Fibroblast of skin of right biceps (primary cell): ENCODE measurements at regions not wholly inside any gene's neighbourhood (a gene's known extent, or its start where the extent isn't known, plus 50 kb on each side); places are given as distances from the start of the nearest gene placed in this dataset.

Source experiments
- DNase-seq: peaks from one replicate; pipeline ENCODE4 v3.0.0-alpha.2; 2013

- DNase-seq: no peak
Observed at GRCh38 chrX:142149919-142150318, 55.2 kb downstream of the MAGEC2 start.

GRCh38 chrX:142134533-142134932 lies 70.6 kb downstream of the MAGEC2 start:
- DNase-seq: no peak

- peak; percentile 0 for DNase-seq
Observed at GRCh38 chrX:142096253-142096652, 108.8 kb downstream of the MAGEC2 start.

- DNase-seq: peak; percentile 0
Observed at GRCh38 chrX:142095651-142096245, 109.3 kb downstream of the MAGEC2 start.

- peak; percentile 0 for DNase-seq
Observed at GRCh38 chrX:142089193-142089592, 115.9 kb downstream of the MAGEC2 start.

- no peak for DNase-seq
Observed at GRCh38 chrX:142084611-142085010, 120.5 kb downstream of the MAGEC2 start.

GRCh38 chrX:142076633-142077032 lies 128.5 kb downstream of the MAGEC2 start:
- DNase-seq: no peak

- DNase-seq: no peak
Observed at GRCh38 chrX:142068365-142068764, 136.7 kb downstream of the MAGEC2 start.

- DNase-seq: no peak
Observed at GRCh38 chrX:142060191-142060590, 144.9 kb downstream of the MAGEC2 start.

- no peak for DNase-seq
Observed at GRCh38 chrX:142054094-142054493, 150.4 kb downstream of the MAGEC1 start.

GRCh38 chrX:142052238-142052637 lies 148.5 kb downstream of the MAGEC1 start:
- no peak for DNase-seq

- DNase-seq: no peak
Observed at GRCh38 chrX:142043196-142043595, 139.5 kb downstream of the MAGEC1 start.

GRCh38 chrX:142040906-142041305 lies 137.2 kb downstream of the MAGEC1 start:
- DNase-seq: no peak

GRCh38 chrX:142036116-142036515 lies 132.4 kb downstream of the MAGEC1 start:
- DNase-seq: peak; percentile 38

GRCh38 chrX:142005532-142005931 lies 101.8 kb downstream of the MAGEC1 start:
- no peak for DNase-seq

GRCh38 chrX:142002471-142002870 lies 98.8 kb downstream of the MAGEC1 start:
- no peak for DNase-seq

- no peak for DNase-seq
Observed at GRCh38 chrX:142001934-142002333, 98.2 kb downstream of the MAGEC1 start.

GRCh38 chrX:141989815-141990214 lies 86.1 kb downstream of the MAGEC1 start:
- peak; percentile 20 for DNase-seq

- peak; percentile 3 for DNase-seq
Observed at GRCh38 chrX:141989134-141989533, 85.4 kb downstream of the MAGEC1 start.

GRCh38 chrX:141982296-141982695 lies 78.6 kb downstream of the MAGEC1 start:
- no peak for DNase-seq

- DNase-seq: no peak
Observed at GRCh38 chrX:141975839-141976238, 72.1 kb downstream of the MAGEC1 start.

GRCh38 chrX:141969706-141970105 lies 66.0 kb downstream of the MAGEC1 start:
- no peak for DNase-seq

- DNase-seq: no peak
Observed at GRCh38 chrX:141960578-141960977, 56.9 kb downstream of the MAGEC1 start.
